ENCODE measurements at regions not wholly inside any gene's neighbourhood (a gene's known extent, or its start where the extent isn't known, plus 50 kb on each side); places are given as distances from the start of the nearest gene placed in this dataset.

DNA sequence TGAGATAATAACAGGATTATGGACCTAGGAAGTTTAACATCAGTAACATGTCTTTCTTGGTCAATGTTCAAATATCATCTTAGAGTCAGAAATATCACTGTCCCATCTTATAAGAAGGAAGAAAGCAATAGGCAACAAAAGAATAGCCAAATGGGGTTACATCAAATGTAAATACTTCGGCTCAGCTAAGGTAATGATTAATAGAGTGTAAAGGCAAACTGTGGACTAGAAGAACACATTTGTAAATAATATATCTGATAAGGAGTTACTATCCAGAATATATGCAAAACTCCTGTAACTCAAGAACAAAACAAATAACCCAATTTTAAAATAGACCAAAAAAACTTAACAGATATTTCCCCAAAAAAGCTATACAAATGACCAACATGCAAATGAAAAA lies 630.3 kb downstream of the RPS29 start:
- no peak overlapping the region for H3K4me3 Mint-ChIP-seq (ENCODE audit: unreplicated experiment)
- no peaks in the 10 kb centered on the region for H3K36me3 Mint-ChIP-seq (ENCODE audit: low read depth, unreplicated experiment)
- H3K27ac Mint-ChIP-seq (ENCODE audit: unreplicated experiment): no peak overlapping the region
- TF ChIP-seq, protein P1, sequence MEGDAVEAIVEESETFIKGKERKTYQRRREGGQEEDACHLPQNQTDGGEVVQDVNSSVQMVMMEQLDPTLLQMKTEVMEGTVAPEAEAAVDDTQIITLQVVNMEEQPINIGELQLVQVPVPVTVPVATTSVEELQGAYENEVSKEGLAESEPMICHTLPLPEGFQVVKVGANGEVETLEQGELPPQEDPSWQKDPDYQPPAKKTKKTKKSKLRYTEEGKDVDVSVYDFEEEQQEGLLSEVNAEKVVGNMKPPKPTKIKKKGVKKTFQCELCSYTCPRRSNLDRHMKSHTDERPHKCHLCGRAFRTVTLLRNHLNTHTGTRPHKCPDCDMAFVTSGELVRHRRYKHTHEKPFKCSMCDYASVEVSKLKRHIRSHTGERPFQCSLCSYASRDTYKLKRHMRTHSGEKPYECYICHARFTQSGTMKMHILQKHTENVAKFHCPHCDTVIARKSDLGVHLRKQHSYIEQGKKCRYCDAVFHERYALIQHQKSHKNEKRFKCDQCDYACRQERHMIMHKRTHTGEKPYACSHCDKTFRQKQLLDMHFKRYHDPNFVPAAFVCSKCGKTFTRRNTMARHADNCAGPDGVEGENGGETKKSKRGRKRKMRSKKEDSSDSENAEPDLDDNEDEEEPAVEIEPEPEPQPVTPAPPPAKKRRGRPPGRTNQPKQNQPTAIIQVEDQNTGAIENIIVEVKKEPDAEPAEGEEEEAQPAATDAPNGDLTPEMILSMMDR (IDR thresholded peaks at IDR 0.05; ENCODE audit: unreplicated experiment): no peak
- H3K27me3 Mint-ChIP-seq (ENCODE audit: unreplicated experiment): peaks cover 1% of the 10 kb centered on the region
- no peak for DNase-seq (ENCODE audit: low spot score)
- no peaks in the 10 kb centered on the region for H3K9me3 Mint-ChIP-seq (ENCODE audit: unreplicated experiment)
- H3K4me1 Mint-ChIP-seq (ENCODE audit: unreplicated experiment): no peaks in the 10 kb centered on the region

DNA sequence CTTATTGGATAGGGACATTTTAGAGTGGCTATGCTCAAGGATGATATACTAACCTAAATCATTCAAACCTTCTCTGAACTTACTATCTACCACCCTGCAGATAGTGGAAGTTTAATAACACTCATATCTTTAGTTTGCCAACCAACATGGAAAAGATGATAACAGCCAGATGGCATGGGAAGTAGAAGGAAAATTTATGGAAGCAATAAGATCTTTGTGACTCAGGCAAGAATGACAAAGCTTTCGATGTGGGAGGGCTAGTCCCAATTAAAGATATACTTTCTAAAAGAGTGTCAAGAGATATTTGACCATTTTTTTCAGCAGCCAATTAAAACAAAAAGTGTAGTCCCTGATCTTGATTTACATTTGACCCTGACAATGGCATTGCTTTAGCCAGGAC lies 631.7 kb downstream of the RPS29 start:
- Mint-ChIP-seq H3K27me3 (ENCODE audit: unreplicated experiment) (peaks cover 1% of the 10 kb centered on the region), H3K27ac (ENCODE audit: unreplicated experiment) (no peak overlapping the region), H3K4me1 (ENCODE audit: unreplicated experiment) (no peaks in the 10 kb centered on the region), H3K4me3 (ENCODE audit: unreplicated experiment) (no peak overlapping the region), H3K9me3 (ENCODE audit: unreplicated experiment) (no peaks in the 10 kb centered on the region), H3K36me3 (ENCODE audit: low read depth, unreplicated experiment) (no peaks in the 10 kb centered on the region)
- TF ChIP-seq, protein P1 (IDR thresholded peaks at IDR 0.05; ENCODE audit: unreplicated experiment): no peak
- no peak for DNase-seq (ENCODE audit: low spot score)

DNA sequence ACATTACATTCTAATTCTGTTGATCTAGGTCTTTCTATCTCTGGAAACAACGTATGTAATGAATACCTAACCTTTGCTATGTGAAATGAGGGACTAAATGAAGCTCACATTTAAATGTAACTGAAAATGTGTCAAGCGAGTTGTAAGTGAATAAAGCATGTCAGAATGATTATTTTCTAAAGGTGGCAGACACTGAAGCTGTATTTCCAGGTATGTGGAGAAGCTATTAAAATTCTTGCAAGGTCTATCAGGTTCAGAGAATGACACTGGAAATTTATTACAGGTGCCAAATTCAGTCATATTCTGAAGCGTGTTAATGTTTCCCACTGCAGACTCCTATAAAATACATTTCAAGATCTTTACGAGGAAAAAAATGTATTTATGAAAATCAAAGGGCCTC lies 641.4 kb downstream of the RPS29 start:
- TF ChIP-seq, protein P1 (IDR thresholded peaks at IDR 0.05; ENCODE audit: unreplicated experiment): no peak
- no peak overlapping the region for H3K4me3 Mint-ChIP-seq (ENCODE audit: unreplicated experiment)
- no peaks in the 10 kb centered on the region for H3K4me1 Mint-ChIP-seq (ENCODE audit: unreplicated experiment)
- H3K27ac Mint-ChIP-seq (ENCODE audit: unreplicated experiment): no peak overlapping the region
- DNase-seq (ENCODE audit: low spot score): no peak
- H3K9me3 Mint-ChIP-seq (ENCODE audit: unreplicated experiment): no peaks in the 10 kb centered on the region
- H3K27me3 Mint-ChIP-seq (ENCODE audit: unreplicated experiment): no peaks in the 10 kb centered on the region
- no peaks in the 10 kb centered on the region for H3K36me3 Mint-ChIP-seq (ENCODE audit: low read depth, unreplicated experiment)

DNA sequence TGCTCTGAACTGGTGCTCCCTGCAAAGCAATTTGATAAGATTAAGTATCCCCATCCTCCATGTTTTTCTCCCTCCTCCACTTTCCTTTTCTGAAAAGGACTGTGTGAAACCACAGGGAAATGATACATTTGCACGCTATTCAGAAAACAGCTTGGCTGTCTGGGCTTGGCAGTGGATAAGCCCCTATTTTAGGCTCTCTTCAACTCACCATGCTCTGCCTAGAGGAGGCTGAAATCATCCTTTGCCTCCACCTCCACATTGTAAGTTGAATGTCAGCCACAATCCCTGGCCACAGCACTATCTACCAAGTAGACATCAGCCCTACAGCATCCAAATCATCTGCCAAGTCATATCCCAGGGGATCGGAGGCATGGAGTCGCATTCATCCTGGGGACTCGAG lies 642.3 kb downstream of the RPS29 start:
- Mint-ChIP-seq H3K27me3 (ENCODE audit: unreplicated experiment) (no peaks in the 10 kb centered on the region), H3K4me1 (ENCODE audit: unreplicated experiment) (no peaks in the 10 kb centered on the region), H3K36me3 (ENCODE audit: low read depth, unreplicated experiment) (no peaks in the 10 kb centered on the region), H3K9me3 (ENCODE audit: unreplicated experiment) (no peaks in the 10 kb centered on the region), H3K27ac (ENCODE audit: unreplicated experiment) (no peak overlapping the region), H3K4me3 (ENCODE audit: unreplicated experiment) (no peak overlapping the region)
- TF ChIP-seq, protein P1 (IDR thresholded peaks at IDR 0.05; ENCODE audit: unreplicated experiment): no peak
- DNase-seq (ENCODE audit: low spot score): no peak

DNA sequence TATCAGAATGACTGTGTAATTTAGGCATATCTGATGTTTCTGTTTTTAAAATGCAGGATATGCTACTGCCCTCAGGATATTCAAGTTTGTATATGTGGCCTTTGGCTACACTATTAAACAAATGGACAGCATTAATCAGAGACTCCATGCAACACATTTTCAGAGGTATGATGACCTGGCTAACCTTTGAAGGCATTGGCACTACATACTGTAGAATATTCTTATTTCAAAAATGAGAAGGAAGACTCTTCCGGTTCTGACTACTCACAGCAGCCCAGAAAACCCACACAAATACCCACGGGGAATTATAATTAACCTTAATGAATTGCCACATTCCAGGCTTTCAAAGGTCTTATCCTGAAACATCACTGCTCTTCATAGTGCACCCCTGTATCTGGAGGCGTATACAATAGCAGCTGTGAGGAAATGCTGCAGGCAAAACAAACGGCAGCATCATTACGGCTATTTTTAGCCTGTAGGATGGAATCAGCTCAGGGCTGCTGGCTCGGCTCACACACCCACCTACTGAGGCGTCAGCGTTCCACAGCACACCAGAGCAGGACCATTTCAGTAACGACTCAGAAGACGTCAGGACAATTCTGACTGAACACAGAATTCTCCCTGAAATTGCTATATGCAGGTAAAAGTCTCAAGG lies 648.5 kb downstream of the RPS29 start:
- DNase-seq (ENCODE audit: low spot score): no peak

More for the DNA sequence above, 648.5 kb downstream of the RPS29 start:
- TF ChIP-seq, protein P1 (IDR thresholded peaks at IDR 0.05; ENCODE audit: unreplicated experiment): no peak
- no peaks in the 10 kb centered on the region for H3K27me3 Mint-ChIP-seq (ENCODE audit: unreplicated experiment)
- H3K9me3 Mint-ChIP-seq (ENCODE audit: unreplicated experiment): no peaks in the 10 kb centered on the region
- no peak overlapping the region for H3K27ac Mint-ChIP-seq (ENCODE audit: unreplicated experiment)
- H3K4me3 Mint-ChIP-seq (ENCODE audit: unreplicated experiment): no peak overlapping the region
- H3K4me1 Mint-ChIP-seq (ENCODE audit: unreplicated experiment): no peaks in the 10 kb centered on the region
- no peaks in the 10 kb centered on the region for H3K36me3 Mint-ChIP-seq (ENCODE audit: low read depth, unreplicated experiment)

Data from endothelial cell (in vitro differentiated cells).